ENCODE measurements at regions not wholly inside any gene's neighbourhood (a gene's known extent, or its start where the extent isn't known, plus 50 kb on each side); places are given as distances from the start of the nearest gene placed in this dataset.

- peak in 2 of 3 donors; percentile 3 to 11 for DNase-seq
- H3K36me3 ChIP-seq (ENCODE audit: control insufficient read depth in 4 of 4, insufficient read depth in 4 of 4, low read length in 4 of 4): no peaks in the 10 kb centered on the region
- 52 to 56% methylated on average over 1 of the region's 1 CpG for WGBS, 2 donors
Observed at GRCh38 chr4:84384801-84385200, 114.3 kb downstream of the NKX6-1 start.

DNA sequence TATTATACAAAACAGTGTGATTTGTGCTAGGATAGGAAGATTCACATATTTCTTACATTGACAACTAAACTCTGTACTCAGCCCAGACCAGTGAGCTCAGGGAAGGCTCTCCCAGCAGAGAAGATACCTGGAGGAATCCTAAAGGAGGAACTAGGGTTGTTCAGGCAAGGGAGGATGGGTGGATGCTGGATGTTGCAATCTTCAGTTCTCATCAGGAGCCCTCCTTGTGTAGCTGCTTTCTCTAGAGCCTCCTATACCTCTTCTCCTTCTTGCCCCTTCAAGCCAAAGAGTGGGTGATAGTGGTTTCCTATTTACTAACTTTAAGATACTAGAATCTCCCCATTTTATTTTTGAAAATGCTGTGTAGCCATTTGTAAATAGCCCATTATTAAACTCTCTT is 117.3 kb downstream of the NKX6-1 start:
- no peak for TF ChIP-seq CTCF (IDR thresholded peaks at IDR 0.05; ENCODE audit: control extremely low read depth, extremely low read depth)
- Histone ChIP-seq H3K9me3 (ENCODE audit: control insufficient read depth in 4 of 4, insufficient read depth in 3 of 4, low read length in 3 of 4) (no peaks in the 10 kb centered on the region), H3K4me3 (no peak overlapping the region), H3K4me1 (ENCODE audit: control insufficient read depth in 5 of 5, insufficient read depth in 5 of 5, low read length in 5 of 5) (peaks cover 0 to 4% (median 0%) of the 10 kb centered on the region in 5 donors), H3K36me3 (ENCODE audit: control insufficient read depth in 4 of 4, insufficient read depth in 4 of 4, low read length in 4 of 4) (no peaks in the 10 kb centered on the region), H3K27ac (ENCODE audit: low read depth in 1 of 2, low read length in 1 of 2) (no peak overlapping the region), H3K9ac (ENCODE audit: insufficient read depth in 1 of 2, low read length in 2 of 2) (no peak overlapping the region), H3K27me3 (ENCODE audit: control insufficient read depth in 3 of 3, insufficient read depth in 3 of 3, low read length in 2 of 3) (peaks cover 0 to 3% (median 0%) of the 10 kb centered on the region in 3 donors)
- ATAC-seq (ENCODE audit: insufficient read depth, low FRiP score) (no peak), DNase-seq (no peak)

More at GRCh38 chr4:84384801-84385200, 114.3 kb downstream of the NKX6-1 start:
- no peak for ATAC-seq (ENCODE audit: insufficient read depth, low FRiP score)
- no peak overlapping the region for H3K4me3 ChIP-seq
- peaks cover 0 to 4% (median 0%) of the 10 kb centered on the region in 5 donors for H3K4me1 ChIP-seq (ENCODE audit: control insufficient read depth in 5 of 5, insufficient read depth in 5 of 5, low read length in 5 of 5)
- peaks cover 0 to 3% (median 0%) of the 10 kb centered on the region in 3 donors for H3K27me3 ChIP-seq (ENCODE audit: control insufficient read depth in 3 of 3, insufficient read depth in 3 of 3, low read length in 2 of 3)
- H3K9me3 ChIP-seq (ENCODE audit: control insufficient read depth in 4 of 4, insufficient read depth in 3 of 4, low read length in 3 of 4): peaks cover 0 to 2% (median 0%) of the 10 kb centered on the region in 4 donors
- TF ChIP-seq CTCF (IDR thresholded peaks at IDR 0.05; ENCODE audit: control extremely low read depth, extremely low read depth): no peak
- H3K9ac ChIP-seq (ENCODE audit: insufficient read depth in 1 of 2, low read length in 2 of 2): no peak overlapping the region
- no peak overlapping the region for H3K27ac ChIP-seq (ENCODE audit: low read depth in 1 of 2, low read length in 1 of 2)

DNA sequence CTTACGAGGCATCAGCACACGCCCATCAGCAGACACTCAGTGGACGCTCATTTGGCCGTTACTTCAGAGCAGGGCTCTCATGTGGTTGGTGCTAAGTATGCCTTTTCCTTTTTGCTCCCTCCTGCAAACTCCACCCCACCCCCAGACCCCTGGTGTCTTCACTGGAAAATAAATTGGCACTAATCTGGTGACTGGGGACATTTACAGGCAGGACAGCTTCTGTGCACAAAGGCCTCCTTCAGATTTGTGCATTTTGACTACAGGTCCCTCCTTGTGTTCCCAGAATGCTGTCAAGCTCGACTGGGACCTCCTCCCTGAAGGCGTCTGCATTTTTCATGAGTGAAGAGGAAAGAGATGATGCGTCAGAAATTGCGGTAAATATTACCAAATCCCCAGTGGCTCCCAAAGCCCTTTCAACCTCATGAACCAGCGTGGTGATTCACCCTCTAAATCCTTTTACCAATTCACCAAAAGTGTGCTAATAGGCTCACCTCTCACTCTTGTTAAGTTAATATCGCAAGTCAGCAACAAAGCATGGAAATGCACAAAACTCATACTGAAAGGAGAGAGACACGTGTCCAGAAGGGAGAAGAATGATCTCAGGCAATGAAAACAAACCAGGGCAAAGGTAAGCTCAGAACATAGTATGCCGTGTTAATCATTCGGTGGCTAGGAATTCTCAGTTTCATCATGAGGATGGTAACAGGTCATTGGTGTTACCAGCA is 119.0 kb downstream of the NKX6-1 start:
- 40 to 52% methylated on average over 13 of the region's 13 CpGs for WGBS, 2 donors
- H3K27me3 ChIP-seq (ENCODE audit: control insufficient read depth in 3 of 3, insufficient read depth in 3 of 3, low read length in 2 of 3): peaks cover 0 to 3% (median 0%) of the 10 kb centered on the region in 3 donors
- ATAC-seq (ENCODE audit: insufficient read depth, low FRiP score) (no peak), DNase-seq (peak in 1 of 3 donors; percentile 12)
- H3K4me1 ChIP-seq (ENCODE audit: control insufficient read depth in 5 of 5, insufficient read depth in 5 of 5, low read length in 5 of 5): no peaks in the 10 kb centered on the region
- no peak overlapping the region for H3K27ac ChIP-seq (ENCODE audit: low read depth in 1 of 2, low read length in 1 of 2)
- H3K9ac ChIP-seq (ENCODE audit: insufficient read depth in 1 of 2, low read length in 2 of 2): no peak overlapping the region
- TF ChIP-seq CTCF (IDR thresholded peaks at IDR 0.05; ENCODE audit: control extremely low read depth, extremely low read depth): no peak
- H3K9me3 ChIP-seq (ENCODE audit: control insufficient read depth in 4 of 4, insufficient read depth in 3 of 4, low read length in 3 of 4): peaks cover 0 to 4% (median 0%) of the 10 kb centered on the region in 4 donors
- no peaks in the 10 kb centered on the region for H3K36me3 ChIP-seq (ENCODE audit: control insufficient read depth in 4 of 4, insufficient read depth in 4 of 4, low read length in 4 of 4)
- no peak overlapping the region for H3K4me3 ChIP-seq

All from lung (tissue), 11 donors.